ENCODE measurements at regions not wholly inside any gene's neighbourhood (a gene's known extent, or its start where the extent isn't known, plus 50 kb on each side); places are given as distances from the start of the nearest gene placed in this dataset.

GRCh38 chr6:115120391-115120790 is 777.6 kb upstream of the HS3ST5 start:
- no peaks in the 10 kb centered on the region for H3K4me1 Mint-ChIP-seq (ENCODE audit: low read depth, unreplicated experiment)
- no peak for FAIRE-seq

DNA sequence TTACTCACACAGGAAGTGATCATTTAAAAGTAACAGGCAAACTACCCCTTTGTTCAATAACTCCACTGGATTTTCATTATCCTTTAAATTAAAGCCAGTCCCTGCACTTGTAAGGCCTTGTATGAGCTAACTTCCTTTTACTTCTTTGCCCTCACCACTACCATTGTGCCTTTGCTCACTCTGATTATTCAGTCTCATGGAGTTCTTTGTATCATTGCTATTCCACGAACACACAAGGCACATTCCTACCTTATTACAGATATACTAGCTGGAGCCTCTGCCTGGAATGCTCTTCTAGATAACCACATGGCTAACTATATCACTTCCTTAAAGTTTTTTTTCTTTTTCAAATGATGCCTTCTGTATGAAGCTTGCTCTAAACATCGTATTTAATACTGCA is 748.6 kb upstream of the HS3ST5 start:
- Histone ChIP-seq H3K9ac (ENCODE audit: low read length) (no peak overlapping the region), H3K27me3 (ENCODE audit: insufficient read depth, low read length) (no peaks in the 10 kb centered on the region), H2AFZ (ENCODE audit: low read depth, low read length) (no peak overlapping the region), H3K79me2 (ENCODE audit: insufficient read depth, low read length) (no peaks in the 10 kb centered on the region), H3K36me3 (ENCODE audit: insufficient read depth, low read length) (no peaks in the 10 kb centered on the region), H4K20me1 (ENCODE audit: insufficient read depth, low read length) (no peaks in the 10 kb centered on the region), H3K4me3 (ENCODE audit: insufficient read depth, low read depth, low read length) (no peak overlapping the region), H3K9me3 (ENCODE audit: insufficient read depth, low read depth, low read length) (no peaks in the 10 kb centered on the region), H3K4me2 (ENCODE audit: low read length) (no peak overlapping the region), H3K27ac (ENCODE audit: low read depth, low read length) (no peak overlapping the region), H3K4me1 (ENCODE audit: insufficient read depth, low read length) (no peaks in the 10 kb centered on the region)
- Mint-ChIP-seq H3K4me3 (ENCODE audit: unreplicated experiment) (no peak overlapping the region), H3K4me1 (ENCODE audit: low read depth, unreplicated experiment) (peaks cover 13% of the 10 kb centered on the region), H3K27me3 (ENCODE audit: low read depth, unreplicated experiment) (no peaks in the 10 kb centered on the region), H3K36me3 (ENCODE audit: low read depth, unreplicated experiment) (no peaks in the 10 kb centered on the region), H3K27ac (ENCODE audit: unreplicated experiment) (peak overlapping the region; percentile 86), H3K9me3 (ENCODE audit: unreplicated experiment) (peaks cover 2% of the 10 kb centered on the region)
- TF ChIP-seq EZH2 (IDR thresholded peaks at IDR 0.05; ENCODE audit: insufficient read depth, low read length), result no peak
- TF ChIP-seq CTCF (IDR thresholded peaks at IDR 0.05; ENCODE audit: insufficient read depth, low read depth, low read length), result no peak
- no peak for DNase-seq (ENCODE audit: low read depth)
- FAIRE-seq, result no peak

More at GRCh38 chr6:115120391-115120790, 777.6 kb upstream of the HS3ST5 start:
- no peaks in the 10 kb centered on the region for H3K27me3 ChIP-seq (ENCODE audit: insufficient read depth, low read length)
- H3K4me1 ChIP-seq (ENCODE audit: insufficient read depth, low read length), result no peaks in the 10 kb centered on the region
- Mint-ChIP-seq H3K27me3 (ENCODE audit: low read depth, unreplicated experiment) (no peaks in the 10 kb centered on the region), H3K27ac (ENCODE audit: unreplicated experiment) (no peak overlapping the region), H3K4me3 (ENCODE audit: unreplicated experiment) (no peak overlapping the region), H3K36me3 (ENCODE audit: low read depth, unreplicated experiment) (no peaks in the 10 kb centered on the region), H3K9me3 (ENCODE audit: unreplicated experiment) (peaks cover 4% of the 10 kb centered on the region)
- no peak overlapping the region for H3K4me2 ChIP-seq (ENCODE audit: low read length)
- no peak overlapping the region for H3K27ac ChIP-seq (ENCODE audit: low read depth, low read length)
- no peaks in the 10 kb centered on the region for H3K36me3 ChIP-seq (ENCODE audit: insufficient read depth, low read length)
- no peak for TF ChIP-seq EZH2 (IDR thresholded peaks at IDR 0.05; ENCODE audit: insufficient read depth, low read length)
- TF ChIP-seq CTCF (IDR thresholded peaks at IDR 0.05; ENCODE audit: insufficient read depth, low read depth, low read length), result no peak
- H4K20me1 ChIP-seq (ENCODE audit: insufficient read depth, low read length), result no peaks in the 10 kb centered on the region
- no peak overlapping the region for H3K9ac ChIP-seq (ENCODE audit: low read length)
- no peak overlapping the region for H3K4me3 ChIP-seq (ENCODE audit: insufficient read depth, low read depth, low read length)
- H2AFZ ChIP-seq (ENCODE audit: low read depth, low read length), result no peak overlapping the region
- no peak for DNase-seq (ENCODE audit: low read depth)
- H3K79me2 ChIP-seq (ENCODE audit: insufficient read depth, low read length), result no peaks in the 10 kb centered on the region
- H3K9me3 ChIP-seq (ENCODE audit: insufficient read depth, low read depth, low read length), result no peaks in the 10 kb centered on the region

- no peaks in the 10 kb centered on the region for H4K20me1 ChIP-seq (ENCODE audit: insufficient read depth, low read length)
- Mint-ChIP-seq H3K27me3 (ENCODE audit: low read depth, unreplicated experiment) (no peaks in the 10 kb centered on the region), H3K4me3 (ENCODE audit: unreplicated experiment) (no peak overlapping the region), H3K9me3 (ENCODE audit: unreplicated experiment) (peaks cover 4% of the 10 kb centered on the region), H3K27ac (ENCODE audit: unreplicated experiment) (peak overlapping the region; percentile 13), H3K36me3 (ENCODE audit: low read depth, unreplicated experiment) (no peaks in the 10 kb centered on the region), H3K4me1 (ENCODE audit: low read depth, unreplicated experiment) (peaks cover 10% of the 10 kb centered on the region)
- no peak overlapping the region for H3K27ac ChIP-seq (ENCODE audit: low read depth, low read length)
- H3K79me2 ChIP-seq (ENCODE audit: insufficient read depth, low read length), result no peaks in the 10 kb centered on the region
- no peak overlapping the region for H3K9ac ChIP-seq (ENCODE audit: low read length)
- TF ChIP-seq EZH2 (IDR thresholded peaks at IDR 0.05; ENCODE audit: insufficient read depth, low read length) (no peak), CTCF (IDR thresholded peaks at IDR 0.05; ENCODE audit: insufficient read depth, low read depth, low read length) (no peak)
- H3K4me1 ChIP-seq (ENCODE audit: insufficient read depth, low read length), result no peaks in the 10 kb centered on the region
- no peaks in the 10 kb centered on the region for H3K36me3 ChIP-seq (ENCODE audit: insufficient read depth, low read length)
- FAIRE-seq (no peak), DNase-seq (ENCODE audit: low read depth) (no peak)
- no peak overlapping the region for H2AFZ ChIP-seq (ENCODE audit: low read depth, low read length)
- no peak overlapping the region for H3K4me2 ChIP-seq (ENCODE audit: low read length)
- H3K27me3 ChIP-seq (ENCODE audit: insufficient read depth, low read length), result no peaks in the 10 kb centered on the region
- H3K9me3 ChIP-seq (ENCODE audit: insufficient read depth, low read depth, low read length), result no peaks in the 10 kb centered on the region
- no peak overlapping the region for H3K4me3 ChIP-seq (ENCODE audit: insufficient read depth, low read depth, low read length)
These were observed 735.7 kb upstream of the HS3ST5 start for GRCh38 chr6:115078555-115078954.

Measured in astrocyte (in vitro differentiated cells and primary cell).